IMR-90 (cell line): ENCODE measurements at regions not wholly inside any gene's neighbourhood (a gene's known extent, or its start where the extent isn't known, plus 50 kb on each side); places are given as distances from the start of the nearest gene placed in this dataset.

ENCODE experiments used
- CTCF ChIP-seq: conservative IDR thresholded peaks from 2 replicates; pipeline ENCODE4 v1.5.1; 2012; ENCODE audit warnings: mild to moderate bottlenecking, low read depth, low read length, improper control_type of control experiment
- POLR2A ChIP-seq: IDR thresholded peaks from 2 replicates; pipeline ENCODE4 v1.6.1; 2012; ENCODE audit warnings: mild to moderate bottlenecking, low read depth, low read length
- RAD21 ChIP-seq: IDR thresholded peaks from 2 replicates; pipeline ENCODE4 v1.6.1; 2012; ENCODE audit warnings: low read length, improper control_type of control experiment
- RFX5 ChIP-seq: IDR thresholded peaks from 2 replicates; pipeline ENCODE4 v1.8.0; 2012; ENCODE audit warnings: low read depth, mild to moderate bottlenecking, low read length, moderate library complexity
- USF2 ChIP-seq: fragments of 150-350 bp; IDR thresholded peaks from 2 replicates; pipeline ENCODE4 v1.6.1; 2017; ENCODE audit warnings: mild to moderate bottlenecking, antibody characterized with exemption, low read length, low read depth

- TF ChIP-seq CTCF: peak; percentile 68
- no peak for TF ChIP-seq RFX5
- no peak for TF ChIP-seq USF2
- peak; percentile 63 for TF ChIP-seq RAD21
- TF ChIP-seq POLR2A: no peak
Measured at GRCh38 chr3:157618075-157618760, 115.0 kb upstream of the VEPH1 start.
